HG02623 (cell line): ENCODE measurements at regions not wholly inside any gene's neighbourhood (a gene's known extent, or its start where the extent isn't known, plus 50 kb on each side); places are given as distances from the start of the nearest gene placed in this dataset.
"Not testable (repeated sequence)": the region's sequence is repeated elsewhere in the genome, so short reads cannot be mapped to it uniquely, and the experiment has no call there.

ENCODE experiments used
- ATAC-seq: cut with Tn5 transposase; IDR thresholded peaks from one replicate; pipeline ENCODE4 v1.9.1; 2021; ENCODE audit warnings: moderate library complexity; ENCODE audit not compliant: unreplicated experiment

GRCh38 chr22:48734961-48735360, 1092.7 kb downstream of the BRD1 start:
- no peak for ATAC-seq

GRCh38 chr22:48734359-48734758, 1093.3 kb downstream of the BRD1 start:
- no peak for ATAC-seq

- no peak for ATAC-seq
These were observed 1098.0 kb downstream of the BRD1 start for GRCh38 chr22:48729499-48730171.

GRCh38 chr22:48727454-48728058, 1100.1 kb downstream of the BRD1 start:
- ATAC-seq: no peak

- no peak for ATAC-seq
These were observed 1102.8 kb downstream of the BRD1 start for GRCh38 chr22:48724899-48725298.

GRCh38 chr22:48722661-48723060, 1105.0 kb downstream of the BRD1 start:
- no peak for ATAC-seq

- ATAC-seq: no peak
These were observed 1106.3 kb downstream of the BRD1 start for GRCh38 chr22:48721395-48721669.

GRCh38 chr22:48720662-48721394, 1106.8 kb downstream of the BRD1 start:
- no peak for ATAC-seq

- ATAC-seq: no peak
These were observed 1107.6 kb downstream of the BRD1 start for GRCh38 chr22:48719978-48720661.

GRCh38 chr22:48718818-48719500, 1108.7 kb downstream of the BRD1 start:
- no peak for ATAC-seq

- ATAC-seq: no peak
These were observed 1109.5 kb downstream of the BRD1 start for GRCh38 chr22:48717883-48718817.

- no peak for ATAC-seq
These were observed 1110.4 kb downstream of the BRD1 start for GRCh38 chr22:48717076-48717810.

GRCh38 chr22:48716154-48716553, 1111.5 kb downstream of the BRD1 start:
- not testable (repeated sequence) for ATAC-seq

- no peak for ATAC-seq
These were observed 1112.2 kb downstream of the BRD1 start for GRCh38 chr22:48715511-48715910.

GRCh38 chr22:48714231-48714630, 1113.4 kb downstream of the BRD1 start:
- no peak for ATAC-seq

GRCh38 chr22:48713272-48714205, 1114.1 kb downstream of the BRD1 start:
- no peak for ATAC-seq

GRCh38 chr22:48712558-48713271, 1115.0 kb downstream of the BRD1 start:
- no peak for ATAC-seq

GRCh38 chr22:48711669-48712068, 1116.0 kb downstream of the BRD1 start:
- ATAC-seq: no peak
